ENCODE measurements at regions not wholly inside any gene's neighbourhood (a gene's known extent, or its start where the extent isn't known, plus 50 kb on each side); places are given as distances from the start of the nearest gene placed in this dataset.

- Histone ChIP-seq H3K4me3 (ENCODE audit: low read length) (no peak overlapping the region), H3K36me3 (ENCODE audit: insufficient read depth, low read length) (no peaks in the 10 kb centered on the region), H3K9me3 (ENCODE audit: low read length) (no peaks in the 10 kb centered on the region), H2AFZ (ENCODE audit: low read depth, low read length) (no peak overlapping the region), H3K27me3 (ENCODE audit: insufficient read depth, low read length) (no peaks in the 10 kb centered on the region), H3K4me1 (ENCODE audit: insufficient read depth, low read length) (no peaks in the 10 kb centered on the region)
Observed at GRCh38 chr3:177753451-177754155, 556.3 kb upstream of the TBL1XR1 start.

DNA sequence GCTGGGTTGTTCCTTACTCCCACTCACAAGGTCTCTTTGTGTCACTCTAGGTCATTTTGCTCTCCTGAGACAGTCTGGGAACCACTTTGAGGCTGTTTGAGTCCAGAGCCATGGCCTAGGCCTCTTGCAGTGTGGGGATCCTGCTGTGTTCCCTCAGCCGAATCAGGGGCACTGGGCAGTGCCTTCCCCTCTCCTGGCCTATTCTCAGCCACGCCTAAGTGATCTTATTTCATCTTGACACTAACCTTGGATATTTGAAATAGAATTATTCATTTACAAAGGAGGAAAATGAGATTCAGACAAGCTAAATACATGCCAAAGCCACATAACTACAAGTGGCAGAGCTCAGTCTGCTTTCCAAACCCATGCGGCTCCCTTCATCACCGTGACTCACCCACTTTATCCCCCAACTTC, 557.2 kb upstream of the TBL1XR1 start:
- no peak overlapping the region for H3K4me3 ChIP-seq (ENCODE audit: low read length)
- no peaks in the 10 kb centered on the region for H3K36me3 ChIP-seq (ENCODE audit: insufficient read depth, low read length)
- H3K27me3 ChIP-seq (ENCODE audit: insufficient read depth, low read length), result no peaks in the 10 kb centered on the region
- H3K9me3 ChIP-seq (ENCODE audit: low read length), result no peaks in the 10 kb centered on the region
- no peaks in the 10 kb centered on the region for H3K4me1 ChIP-seq (ENCODE audit: insufficient read depth, low read length)
- no peak overlapping the region for H2AFZ ChIP-seq (ENCODE audit: low read depth, low read length)

- Histone ChIP-seq H3K36me3 (ENCODE audit: insufficient read depth, low read length) (no peaks in the 10 kb centered on the region), H3K27me3 (ENCODE audit: insufficient read depth, low read length) (no peaks in the 10 kb centered on the region), H3K4me3 (ENCODE audit: low read length) (no peak overlapping the region), H3K9me3 (ENCODE audit: low read length) (no peaks in the 10 kb centered on the region), H2AFZ (ENCODE audit: low read depth, low read length) (no peak overlapping the region), H3K4me1 (ENCODE audit: insufficient read depth, low read length) (no peaks in the 10 kb centered on the region)
Observed at GRCh38 chr3:177758126-177758525, 560.8 kb upstream of the TBL1XR1 start.

DNA sequence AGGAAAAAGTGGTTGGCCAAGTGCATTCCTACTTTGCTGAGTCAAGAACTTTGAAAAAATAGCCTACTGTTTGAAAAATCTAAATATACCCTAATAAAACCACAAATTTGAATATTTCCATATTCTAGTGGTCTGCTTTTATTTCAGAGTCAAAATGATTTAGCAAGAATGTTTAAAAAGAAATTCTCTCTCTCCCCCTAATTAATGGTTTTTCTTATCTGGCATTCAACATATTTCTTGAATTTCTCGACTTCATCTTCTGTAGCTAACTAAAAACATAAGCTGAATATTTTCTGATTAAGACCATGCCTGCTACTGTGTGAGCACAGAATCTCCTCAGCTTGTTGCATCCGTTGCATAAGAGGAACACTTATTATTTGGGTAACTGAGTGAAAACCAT, 563.5 kb upstream of the TBL1XR1 start:
- Histone ChIP-seq H3K4me3 (ENCODE audit: low read length) (no peak overlapping the region), H3K4me1 (ENCODE audit: insufficient read depth, low read length) (peaks cover 3% of the 10 kb centered on the region), H2AFZ (ENCODE audit: low read depth, low read length) (no peak overlapping the region), H3K36me3 (ENCODE audit: insufficient read depth, low read length) (no peaks in the 10 kb centered on the region), H3K27me3 (ENCODE audit: insufficient read depth, low read length) (no peaks in the 10 kb centered on the region), H3K9me3 (ENCODE audit: low read length) (no peaks in the 10 kb centered on the region)

DNA sequence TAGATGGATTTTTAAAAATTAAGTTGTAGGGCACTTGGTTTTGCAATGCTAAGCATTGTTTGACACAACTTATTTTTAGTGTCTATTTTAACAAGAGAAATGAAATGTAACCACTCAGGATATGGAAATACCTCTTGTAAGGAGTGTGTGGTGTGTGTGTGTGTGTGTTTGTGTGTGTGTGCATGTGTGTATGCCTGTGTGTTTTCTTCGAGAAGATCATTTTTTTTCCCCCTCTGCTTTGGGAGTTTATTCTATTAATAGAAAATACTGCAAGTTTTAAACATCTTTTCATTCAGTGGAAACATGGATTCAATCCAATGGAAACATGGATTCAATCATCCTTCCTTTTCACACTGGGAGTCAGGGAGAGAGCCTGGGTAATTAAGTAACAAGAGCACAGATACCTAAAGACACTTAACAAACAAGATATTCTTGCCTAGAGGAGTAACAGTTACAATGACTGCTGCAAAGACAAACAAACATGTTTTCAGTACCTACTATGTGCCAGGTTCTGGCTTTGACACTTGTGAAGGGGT, 567.2 kb upstream of the TBL1XR1 start:
- no peaks in the 10 kb centered on the region for H3K36me3 ChIP-seq (ENCODE audit: insufficient read depth, low read length)
- H3K9me3 ChIP-seq (ENCODE audit: low read length), result peaks cover 2% of the 10 kb centered on the region
- peaks cover 3% of the 10 kb centered on the region for H3K4me1 ChIP-seq (ENCODE audit: insufficient read depth, low read length)
- no peaks in the 10 kb centered on the region for H3K27me3 ChIP-seq (ENCODE audit: insufficient read depth, low read length)
- no peak overlapping the region for H2AFZ ChIP-seq (ENCODE audit: low read depth, low read length)
- H3K4me3 ChIP-seq (ENCODE audit: low read length), result no peak overlapping the region

- Histone ChIP-seq H3K9me3 (ENCODE audit: low read length) (peaks cover 2% of the 10 kb centered on the region), H3K4me1 (ENCODE audit: insufficient read depth, low read length) (peaks cover 3% of the 10 kb centered on the region), H3K4me3 (ENCODE audit: low read length) (no peak overlapping the region), H3K36me3 (ENCODE audit: insufficient read depth, low read length) (no peaks in the 10 kb centered on the region), H2AFZ (ENCODE audit: low read depth, low read length) (no peak overlapping the region), H3K27me3 (ENCODE audit: insufficient read depth, low read length) (no peaks in the 10 kb centered on the region)
Observed at GRCh38 chr3:177764933-177765332, 567.7 kb upstream of the TBL1XR1 start.

GRCh38 chr3:177770383-177771230, 573.3 kb upstream of the TBL1XR1 start:
- Histone ChIP-seq H3K36me3 (ENCODE audit: insufficient read depth, low read length) (no peaks in the 10 kb centered on the region), H2AFZ (ENCODE audit: low read depth, low read length) (no peak overlapping the region), H3K27me3 (ENCODE audit: insufficient read depth, low read length) (no peaks in the 10 kb centered on the region), H3K4me3 (ENCODE audit: low read length) (no peak overlapping the region), H3K9me3 (ENCODE audit: low read length) (peaks cover 2% of the 10 kb centered on the region), H3K4me1 (ENCODE audit: insufficient read depth, low read length) (peaks cover 16% of the 10 kb centered on the region)

GRCh38 chr3:177771780-177772179, 574.5 kb upstream of the TBL1XR1 start:
- H3K4me1 ChIP-seq (ENCODE audit: insufficient read depth, low read length), result peaks cover 16% of the 10 kb centered on the region
- no peaks in the 10 kb centered on the region for H3K27me3 ChIP-seq (ENCODE audit: insufficient read depth, low read length)
- H2AFZ ChIP-seq (ENCODE audit: low read depth, low read length), result no peak overlapping the region
- H3K9me3 ChIP-seq (ENCODE audit: low read length), result peaks cover 2% of the 10 kb centered on the region
- H3K36me3 ChIP-seq (ENCODE audit: insufficient read depth, low read length), result no peaks in the 10 kb centered on the region
- no peak overlapping the region for H3K4me3 ChIP-seq (ENCODE audit: low read length)

DNA sequence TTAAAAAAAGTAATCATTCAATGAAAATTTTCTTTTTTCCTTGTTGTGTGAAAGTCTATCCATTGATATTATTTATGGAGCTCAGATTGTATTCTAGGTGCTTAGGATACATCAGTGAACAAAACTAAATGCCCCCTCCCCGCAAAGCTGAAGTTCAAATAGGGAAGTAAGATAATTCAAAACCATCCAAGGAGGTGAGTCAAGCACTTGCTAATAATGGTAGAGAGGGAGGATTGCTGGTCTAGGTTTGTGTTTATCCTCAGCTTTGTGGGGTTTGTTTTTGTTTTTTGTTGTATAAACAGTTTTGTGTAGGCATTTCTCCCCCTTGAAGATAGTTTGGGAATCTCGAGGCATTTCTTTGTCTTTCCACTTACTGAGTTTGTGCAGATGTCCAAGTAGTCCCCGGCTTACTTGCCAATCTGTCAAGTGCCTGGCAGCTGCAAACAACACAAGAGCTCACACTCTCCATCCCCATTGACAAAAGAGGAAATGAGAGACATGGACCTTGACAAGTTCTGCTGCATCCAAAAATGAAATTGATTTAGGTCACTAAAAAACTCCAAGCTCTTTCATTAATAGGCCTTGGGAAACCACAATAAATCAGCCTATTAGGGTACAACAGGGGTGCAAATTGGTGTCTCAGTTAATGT, 575.8 kb upstream of the TBL1XR1 start:
- Histone ChIP-seq H3K4me3 (ENCODE audit: low read length) (no peak overlapping the region), H3K4me1 (ENCODE audit: insufficient read depth, low read length) (peaks cover 16% of the 10 kb centered on the region), H3K27me3 (ENCODE audit: insufficient read depth, low read length) (no peaks in the 10 kb centered on the region), H3K9me3 (ENCODE audit: low read length) (peaks cover 2% of the 10 kb centered on the region), H2AFZ (ENCODE audit: low read depth, low read length) (no peak overlapping the region), H3K36me3 (ENCODE audit: insufficient read depth, low read length) (no peaks in the 10 kb centered on the region)

GRCh38 chr3:177773717-177774116, 576.4 kb upstream of the TBL1XR1 start:
- H3K36me3 ChIP-seq (ENCODE audit: insufficient read depth, low read length), result no peaks in the 10 kb centered on the region
- no peak overlapping the region for H2AFZ ChIP-seq (ENCODE audit: low read depth, low read length)
- no peaks in the 10 kb centered on the region for H3K9me3 ChIP-seq (ENCODE audit: low read length)

DNA sequence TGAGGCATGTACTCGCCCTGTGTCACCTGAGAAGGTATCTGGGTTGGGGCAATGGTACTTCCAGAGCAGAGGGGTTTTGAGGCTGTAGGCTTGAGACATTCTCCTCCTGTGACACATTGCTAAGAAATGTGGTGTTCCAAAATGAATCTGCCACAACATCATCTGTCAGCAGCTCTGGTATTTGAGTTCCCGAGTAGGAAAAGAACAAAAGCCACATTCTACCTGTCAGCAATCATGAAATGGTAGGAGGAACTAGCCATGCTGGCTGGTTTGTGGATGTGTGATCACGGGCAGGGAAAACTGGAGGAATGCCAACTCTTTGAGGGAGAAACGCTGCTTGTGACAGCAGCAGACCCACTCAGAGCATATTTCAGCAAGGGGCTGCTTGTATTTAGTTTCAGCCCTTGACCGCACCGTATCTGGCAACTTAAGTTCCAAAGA, 579.4 kb upstream of the TBL1XR1 start:
- Histone ChIP-seq H3K36me3 (ENCODE audit: insufficient read depth, low read length) (no peaks in the 10 kb centered on the region), H3K27me3 (ENCODE audit: insufficient read depth, low read length) (no peaks in the 10 kb centered on the region), H3K4me1 (ENCODE audit: insufficient read depth, low read length) (peaks cover 19% of the 10 kb centered on the region), H3K4me3 (ENCODE audit: low read length) (no peak overlapping the region), H3K9me3 (ENCODE audit: low read length) (no peaks in the 10 kb centered on the region), H2AFZ (ENCODE audit: low read depth, low read length) (no peak overlapping the region)

More at GRCh38 chr3:177773717-177774116, 576.4 kb upstream of the TBL1XR1 start:
- Histone ChIP-seq H3K4me1 (ENCODE audit: insufficient read depth, low read length) (peaks cover 16% of the 10 kb centered on the region), H3K4me3 (ENCODE audit: low read length) (no peak overlapping the region), H3K27me3 (ENCODE audit: insufficient read depth, low read length) (no peaks in the 10 kb centered on the region)

- Histone ChIP-seq H3K9me3 (ENCODE audit: low read length) (no peaks in the 10 kb centered on the region), H2AFZ (ENCODE audit: low read depth, low read length) (no peak overlapping the region), H3K36me3 (ENCODE audit: insufficient read depth, low read length) (no peaks in the 10 kb centered on the region), H3K27me3 (ENCODE audit: insufficient read depth, low read length) (no peaks in the 10 kb centered on the region), H3K4me3 (ENCODE audit: low read length) (no peak overlapping the region), H3K4me1 (ENCODE audit: insufficient read depth, low read length) (peaks cover 21% of the 10 kb centered on the region)
Observed at GRCh38 chr3:177777699-177778098, 580.4 kb upstream of the TBL1XR1 start.

GRCh38 chr3:177778633-177779032, 581.4 kb upstream of the TBL1XR1 start:
- Histone ChIP-seq H3K27me3 (ENCODE audit: insufficient read depth, low read length) (no peaks in the 10 kb centered on the region), H3K4me3 (ENCODE audit: low read length) (no peak overlapping the region), H3K4me1 (ENCODE audit: insufficient read depth, low read length) (peaks cover 12% of the 10 kb centered on the region), H3K36me3 (ENCODE audit: insufficient read depth, low read length) (no peaks in the 10 kb centered on the region), H3K9me3 (ENCODE audit: low read length) (no peaks in the 10 kb centered on the region), H2AFZ (ENCODE audit: low read depth, low read length) (no peak overlapping the region)

Measured in neuron (in vitro differentiated cells).